NCI-H82 (cell line): ENCODE measurements at regions not wholly inside any gene's neighbourhood (a gene's known extent, or its start where the extent isn't known, plus 50 kb on each side); places are given as distances from the start of the nearest gene placed in this dataset.
"Not testable (repeated sequence)": the region's sequence is repeated elsewhere in the genome, so short reads cannot be mapped to it uniquely, and the experiment has no call there.

Experiments
- DNase-seq: peaks from one replicate; lab custom pipeline; 2025; lab: John Stamatoyannopoulos, UW

GRCh38 chr5:167029488-167029887, 1262.0 kb upstream of the WWC1 start:
- DNase-seq = no peak

DNA sequence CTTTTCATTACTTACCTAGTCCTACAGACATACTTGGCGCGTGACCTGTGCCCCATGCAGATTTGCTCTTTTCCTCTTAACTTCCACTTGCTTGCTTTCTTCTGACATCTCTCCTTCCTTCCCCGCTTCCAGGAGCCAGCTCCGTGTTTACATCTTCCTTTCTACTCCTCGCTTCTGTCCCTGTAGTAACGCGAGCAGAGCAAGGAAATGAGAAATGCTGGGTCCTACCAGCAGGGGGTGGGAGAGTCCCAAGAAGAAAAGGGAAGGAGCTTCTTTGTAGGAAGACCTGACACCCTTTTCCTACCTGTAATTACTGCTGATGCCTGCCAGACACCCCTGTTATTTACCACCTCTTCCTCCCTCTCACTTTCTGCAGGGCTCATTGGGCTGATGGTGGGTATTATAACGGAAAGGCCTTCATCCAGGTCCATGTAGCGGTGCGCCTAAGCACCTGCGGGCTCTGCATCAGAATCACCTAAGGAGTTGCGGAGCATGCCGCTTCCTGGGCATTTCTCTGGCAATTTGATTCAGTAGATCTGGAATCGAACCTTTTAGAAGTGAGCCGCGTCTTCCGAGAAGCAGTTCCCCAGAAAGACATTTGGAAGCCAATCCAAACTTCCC, 1260.8 kb upstream of the WWC1 start:
- peak; percentile 51 for DNase-seq

DNA sequence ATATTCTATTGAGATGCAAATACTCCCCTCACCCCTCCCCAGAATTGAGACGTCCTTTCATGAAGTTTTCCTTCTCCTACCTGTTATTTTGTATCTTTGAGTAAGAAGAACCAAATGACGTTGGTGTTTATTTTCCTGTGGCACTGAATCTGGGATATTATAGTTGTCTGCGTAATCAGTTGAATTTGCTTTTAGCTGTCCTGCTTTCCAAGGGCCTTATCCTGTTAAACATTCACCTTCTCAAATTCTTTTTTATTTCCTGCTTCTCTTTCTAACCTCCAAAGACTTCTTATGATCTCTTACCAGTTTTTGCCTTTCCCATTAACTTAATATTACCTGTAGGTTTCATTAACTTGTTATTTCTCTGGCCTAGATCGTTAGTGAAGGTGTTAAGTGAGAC, 1254.9 kb upstream of the WWC1 start:
- DNase-seq = no peak

DNA sequence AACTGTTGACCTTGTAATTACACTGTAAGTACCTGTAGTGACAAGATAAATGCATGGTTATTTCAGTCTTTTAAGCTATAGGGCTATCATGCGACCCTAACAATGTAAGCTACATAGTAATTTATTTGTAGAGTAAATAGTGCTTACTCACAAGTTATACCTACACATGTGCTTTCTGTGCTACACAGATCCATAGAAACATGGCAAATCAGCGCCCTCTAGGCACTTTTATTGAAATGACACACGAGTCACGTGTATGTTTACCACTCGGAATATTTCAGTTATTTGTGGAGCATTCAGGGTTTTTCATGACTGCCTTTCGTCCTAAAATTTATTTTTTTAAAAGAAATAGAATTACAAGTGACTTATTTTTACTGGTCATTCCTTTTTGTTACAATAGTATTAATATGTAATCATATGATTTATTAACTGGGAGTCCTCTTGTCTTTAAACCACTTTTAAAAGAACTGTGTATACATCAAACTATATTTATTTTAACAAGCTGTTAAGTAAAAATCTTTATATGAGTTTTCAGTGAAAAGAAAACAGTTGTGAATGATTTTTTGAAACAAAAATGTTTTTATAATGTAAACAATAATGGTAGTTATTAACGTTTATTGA, 1242.3 kb upstream of the WWC1 start:
- DNase-seq = peak; percentile 77

- no peak for DNase-seq
Measured at GRCh38 chr5:167049771-167050567, 1241.5 kb upstream of the WWC1 start.

- DNase-seq = no peak
Measured at GRCh38 chr5:167050568-167051401, 1240.7 kb upstream of the WWC1 start.

- DNase-seq = no peak
Measured at GRCh38 chr5:167051402-167051768, 1240.1 kb upstream of the WWC1 start.

DNA sequence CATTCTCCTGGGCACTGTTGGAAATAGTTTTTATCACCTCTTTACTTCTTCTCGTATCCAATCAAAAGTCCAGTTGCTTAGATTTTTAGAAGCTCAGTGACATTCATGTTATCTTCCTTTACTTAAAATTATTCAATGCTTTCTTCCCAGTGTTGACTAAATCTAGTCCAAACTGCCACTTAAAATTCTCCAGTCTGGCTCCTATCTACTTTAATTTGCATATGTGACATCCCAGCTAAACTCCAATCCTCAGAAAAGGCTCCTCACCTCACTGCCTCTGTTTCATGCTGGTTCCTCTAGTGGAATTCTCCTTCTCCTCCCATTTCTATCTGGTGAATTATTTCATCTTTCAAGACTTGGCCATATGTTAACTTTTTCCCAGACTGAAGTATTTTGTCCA, 1238.7 kb upstream of the WWC1 start:
- no peak for DNase-seq

DNA sequence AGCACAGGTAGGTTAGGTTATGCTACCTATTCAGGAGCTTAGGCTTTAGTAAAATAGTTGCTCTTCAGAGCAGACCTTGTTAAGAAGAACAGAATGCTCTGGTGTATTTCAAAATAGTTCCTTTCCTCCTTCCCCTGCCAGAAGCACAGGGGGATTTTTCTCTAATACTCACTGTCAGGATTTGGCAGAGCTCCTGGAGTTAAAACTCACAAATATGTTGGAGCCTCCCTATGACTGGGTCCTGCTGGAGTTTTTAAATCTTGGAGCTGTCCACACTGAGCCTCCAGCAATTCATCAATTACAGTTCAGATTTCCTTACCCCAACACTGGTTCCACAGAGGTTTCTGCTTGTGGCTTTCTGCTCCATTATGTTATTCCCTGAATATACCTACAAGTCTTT, 1233.8 kb upstream of the WWC1 start:
- no peak for DNase-seq

GRCh38 chr5:167061695-167062094, 1229.8 kb upstream of the WWC1 start:
- DNase-seq = no peak

- no peak for DNase-seq
Measured at GRCh38 chr5:167063116-167063515, 1228.3 kb upstream of the WWC1 start.

- DNase-seq = peak; percentile 24
Measured at GRCh38 chr5:167063788-167064187, 1227.7 kb upstream of the WWC1 start.

DNA sequence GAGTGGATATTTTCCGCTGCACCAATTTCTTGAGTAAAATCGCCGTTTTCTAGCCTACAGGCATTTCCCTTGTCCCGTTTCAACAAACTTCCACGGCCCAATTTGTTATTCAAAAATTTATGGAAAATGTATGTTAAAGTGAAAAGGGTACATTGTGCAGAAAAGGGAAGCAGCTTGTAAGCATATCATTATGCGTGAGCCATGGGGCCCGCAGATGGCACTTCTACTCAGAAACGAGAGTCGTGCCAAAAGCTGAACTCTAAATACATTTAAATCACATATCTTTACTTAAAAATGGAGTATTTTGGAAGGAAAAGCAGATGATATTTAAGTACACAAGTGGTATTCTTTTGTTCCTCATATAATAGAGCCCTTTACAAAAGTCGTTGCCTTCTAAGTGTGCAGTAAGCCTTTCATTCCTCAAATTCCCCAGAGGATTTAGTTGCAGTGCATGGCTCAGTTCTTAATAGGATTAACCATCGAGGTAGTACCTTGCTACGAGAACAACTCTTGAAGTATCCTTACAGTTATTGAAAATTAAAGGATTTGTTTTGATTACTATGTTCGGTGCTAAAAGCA, 1227.2 kb upstream of the WWC1 start:
- DNase-seq = peak; percentile 90

DNA sequence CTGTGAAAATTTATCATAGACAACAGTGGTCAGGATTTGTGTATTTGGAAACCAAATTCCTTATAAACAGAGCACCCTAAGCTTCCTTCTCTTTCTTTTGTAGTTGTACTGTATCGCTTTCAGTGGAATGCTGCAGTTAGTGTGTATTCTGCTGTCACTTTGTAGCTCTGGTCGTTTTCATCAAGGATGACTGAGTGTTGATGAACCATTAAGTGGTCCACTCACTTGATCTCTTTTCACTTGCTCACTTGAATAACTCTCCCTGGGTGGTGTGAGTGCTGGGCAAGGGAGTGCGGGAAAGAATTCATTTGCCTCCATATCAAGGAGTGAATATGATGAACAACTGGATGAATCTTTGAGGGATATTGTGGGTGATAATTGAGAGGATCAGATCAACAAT, 1225.7 kb upstream of the WWC1 start:
- DNase-seq = no peak

- DNase-seq = no peak
Measured at GRCh38 chr5:167071981-167072610, 1219.3 kb upstream of the WWC1 start.

DNA sequence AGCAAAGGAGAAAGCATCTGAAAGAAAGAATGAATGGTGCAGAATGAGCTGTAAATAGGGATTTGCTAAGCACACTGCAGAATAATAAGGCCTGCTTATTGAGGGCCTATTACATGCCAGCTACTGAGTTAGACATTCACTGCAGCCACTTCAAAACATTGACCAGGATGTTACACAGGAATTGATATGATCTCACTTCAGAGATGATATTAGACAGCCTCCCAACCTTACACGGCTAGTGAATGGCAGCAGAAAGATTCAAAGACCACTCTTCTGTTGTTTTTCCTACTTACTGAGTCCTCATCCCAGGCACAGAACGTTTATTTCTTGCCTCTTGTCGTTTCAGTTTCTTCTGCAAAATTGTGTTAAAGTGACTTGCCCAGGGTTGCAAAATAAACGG, 1209.9 kb upstream of the WWC1 start:
- DNase-seq = no peak

GRCh38 chr5:167096816-167097215, 1194.6 kb upstream of the WWC1 start:
- no peak for DNase-seq

DNA sequence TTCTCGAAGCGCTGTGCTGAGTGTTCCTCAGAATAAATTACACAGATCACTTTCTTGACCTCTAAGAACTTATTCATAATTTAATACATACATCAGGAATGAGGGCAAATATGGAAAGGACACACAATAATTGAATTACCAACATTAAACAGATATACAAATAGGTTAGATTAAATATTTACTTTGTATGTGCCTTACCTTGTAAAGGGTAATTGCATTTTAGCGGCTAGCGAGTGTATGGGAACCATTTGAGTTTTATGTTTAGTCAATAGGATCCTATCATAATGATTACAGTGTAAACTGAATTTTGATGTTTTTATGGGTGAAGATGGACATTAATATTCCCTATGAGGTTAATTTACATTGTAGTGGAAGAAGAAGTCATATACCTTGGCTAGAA, 1187.1 kb upstream of the WWC1 start:
- no peak for DNase-seq

DNA sequence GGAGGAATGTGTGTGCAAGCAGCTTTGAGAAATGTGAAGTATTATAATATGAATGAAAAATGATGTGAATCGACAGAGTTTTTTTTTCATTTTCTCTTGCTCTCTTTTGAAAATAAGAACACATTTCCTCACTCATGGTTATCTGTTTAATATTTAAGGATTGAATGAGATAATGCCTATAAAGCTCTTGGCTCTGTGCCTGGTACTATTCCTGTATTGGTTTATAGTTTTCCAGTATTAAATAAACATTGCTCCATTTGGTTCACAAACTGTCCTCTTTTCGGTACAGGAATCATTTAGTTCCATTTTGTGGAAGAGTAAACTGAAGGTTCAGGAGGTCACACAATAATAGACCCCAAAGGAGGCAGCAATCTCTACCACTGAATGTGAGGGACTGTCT, 1185.5 kb upstream of the WWC1 start:
- no peak for DNase-seq

GRCh38 chr5:167107684-167108083, 1183.8 kb upstream of the WWC1 start:
- no peak for DNase-seq

DNA sequence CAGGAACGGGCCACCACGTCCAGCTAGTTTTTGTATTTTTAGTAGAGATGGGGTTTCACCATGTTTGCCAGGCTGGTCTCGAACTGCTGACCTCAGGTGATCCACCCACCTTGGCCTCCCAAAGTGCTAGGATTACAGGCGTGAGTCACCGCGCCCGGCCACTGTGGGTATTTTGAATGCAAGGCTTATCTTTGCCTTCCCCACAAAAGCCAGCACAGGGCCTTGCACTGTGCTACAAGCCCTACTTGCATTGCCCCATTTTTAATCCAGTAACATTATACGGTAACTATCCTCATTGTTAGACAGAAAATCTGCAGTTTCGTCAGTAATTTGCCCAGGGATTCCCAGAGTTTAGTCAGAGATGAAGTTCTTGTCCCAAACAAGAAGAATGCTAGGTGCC, 1183.2 kb upstream of the WWC1 start:
- not testable (repeated sequence) for DNase-seq

- DNase-seq = no peak
Measured at GRCh38 chr5:167112556-167112955, 1178.9 kb upstream of the WWC1 start.
